Endothelial cell of umbilical vein (primary cell): ENCODE measurements at regions not wholly inside any gene's neighbourhood (a gene's known extent, or its start where the extent isn't known, plus 50 kb on each side); places are given as distances from the start of the nearest gene placed in this dataset.

Source experiments
- BruUV-seq: library from RNA; stranded (reverse); fragments of 400-500 nt; replicated peaks from 2 replicates; lab custom pipeline; 2021; lab: Mats Ljungman, UMichigan
- CTCF ChIA-PET: fragments of 300-600, 350-600 bp; sonication (Branson Sonifier 250); formaldehyde crosslinking; loops from one replicate; lab custom pipeline; 2021; ENCODE audit warnings: antibody characterized with exemption, inconsistent platforms; lab: Charles Lee
- POLR2A ChIA-PET: fragments of 300-600, 350-600 bp; sonication (Branson Sonifier 250); formaldehyde crosslinking; loops from one replicate; lab custom pipeline; 2021; ENCODE audit warnings: antibody characterized with exemption, inconsistent platforms; lab: Charles Lee
- DNase-seq: peaks from one replicate; pipeline ENCODE4 v3.0.0-alpha.2; 2011; ENCODE audit warnings: low read depth, low spot score
- FAIRE-seq: peaks from 2 replicates; lab custom pipeline; 2011; peaks lifted over from hg19 to GRCh38; lab: Jason Lieb, UNC
- H2AFZ ChIP-seq: 2 replicates; pipeline ENCODE4 v1.6.0; 2012; ENCODE audit warnings: low read depth, low read length, control low read depth, inconsistent platforms
- H3K27ac ChIP-seq: 2 replicates; pipeline ENCODE4 v1.5.1; 2011; ENCODE audit warnings: low read depth, mild to moderate bottlenecking, control low read depth, low read length, moderate library complexity; ENCODE audit not compliant: insufficient read depth
- H3K27me3 ChIP-seq, 2 experiments: 2 replicates each; pipeline versions ENCODE4 v1.6.0 to v1.6.1; 2011; ENCODE audit warnings: low read length in 2 of 2, mixed read lengths in 1 of 2; ENCODE audit not compliant: control insufficient read depth in 2 of 2, insufficient read depth in 2 of 2
- H3K36me3 ChIP-seq, 2 experiments: 2 replicates in 1 of 2; 3 replicates in 1 of 2; pipeline ENCODE4 v1.5.1; 2011; ENCODE audit warnings: low read length in 2 of 2, mild to moderate bottlenecking in 1 of 2, moderate library complexity in 1 of 2; ENCODE audit not compliant: control insufficient read depth in 2 of 2, insufficient read depth in 2 of 2; ENCODE audit errors: extremely low read depth in 1 of 2
- H3K4me1 ChIP-seq: 3 replicates; pipeline ENCODE4 v1.5.1; 2011; ENCODE audit warnings: mild to moderate bottlenecking, low read length; ENCODE audit not compliant: control insufficient read depth, insufficient read depth; ENCODE audit errors: extremely low read depth
- H3K4me2 ChIP-seq: 2 replicates; pipeline ENCODE4 v1.6.1; 2011; ENCODE audit warnings: low read length, control low read depth, mixed read lengths; ENCODE audit not compliant: insufficient read depth
- H3K4me3 ChIP-seq, 3 experiments: fragments of 200-600 bp in 1 of 3; sonication (generic), shearing (Covaris generic) in 1 of 3; replicated peaks in 1 of 3; 2 replicates each; pipeline ENCODE4 v1.5.1; 2011 to 2016; ENCODE audit warnings: control low read depth in 3 of 3, low read length in 3 of 3, mild to moderate bottlenecking in 2 of 3, inconsistent platforms in 1 of 3, low read depth in 1 of 3, moderate library complexity in 1 of 3; ENCODE audit not compliant: insufficient read depth in 1 of 3
- H3K79me2 ChIP-seq: 2 replicates; pipeline ENCODE4 v1.6.0; 2012; ENCODE audit warnings: low read length, inconsistent platforms; ENCODE audit not compliant: control insufficient read depth, insufficient read depth
- H3K9ac ChIP-seq: replicated peaks from 2 replicates; pipeline ENCODE3; 2011; ENCODE audit warnings: low read length, control low read depth; ENCODE audit not compliant: insufficient read depth; ENCODE audit errors: extremely low read depth
- H3K9me1 ChIP-seq: replicated peaks from 3 replicates; pipeline ENCODE4 v1.6.0; 2011; ENCODE audit warnings: mild to moderate bottlenecking, low read length; ENCODE audit not compliant: control insufficient read depth, insufficient read depth; ENCODE audit errors: extremely low read depth
- H3K9me3 ChIP-seq: replicated peaks from 2 replicates; pipeline ENCODE4 v1.5.1; 2012; ENCODE audit warnings: low read length, inconsistent platforms; ENCODE audit not compliant: control insufficient read depth, insufficient read depth
- H4K20me1 ChIP-seq: replicated peaks from 2 replicates; pipeline ENCODE3; 2011; ENCODE audit warnings: mild to moderate bottlenecking, low read length; ENCODE audit not compliant: control insufficient read depth, insufficient read depth; ENCODE audit errors: extremely low read depth
- EZH2 ChIP-seq: IDR thresholded peaks from 2 replicates; pipeline ENCODE4 v1.6.1; 2012; ENCODE audit warnings: borderline replicate concordance, low read depth, mild to moderate bottlenecking, moderate library complexity, low read length, inconsistent platforms; ENCODE audit not compliant: severe bottlenecking
- FOS ChIP-seq: IDR thresholded peaks from 2 replicates; pipeline ENCODE4 v1.6.1; 2011; ENCODE audit warnings: mild to moderate bottlenecking, low read length, moderate library complexity, borderline replicate concordance; ENCODE audit not compliant: insufficient read depth
- GATA2 ChIP-seq: IDR thresholded peaks from 2 replicates; pipeline ENCODE4 v1.7.0; 2011; ENCODE audit warnings: low read depth, mild to moderate bottlenecking, moderate library complexity, mixed read lengths, low read length; ENCODE audit not compliant: insufficient read length, insufficient read depth
- JUN ChIP-seq: IDR thresholded peaks from 2 replicates; pipeline ENCODE4 v1.6.1; 2011; ENCODE audit warnings: borderline replicate concordance, low read depth; ENCODE audit not compliant: insufficient read length, insufficient read depth
- MYC ChIP-seq: IDR thresholded peaks from one replicate; pipeline ENCODE4 v1.6.1; 2011; ENCODE audit warnings: mild to moderate bottlenecking, low read depth, low read length
- POLR2A ChIP-seq: IDR thresholded peaks from 2 replicates; pipeline ENCODE4 v1.6.1; 2012; ENCODE audit warnings: low read depth, mild to moderate bottlenecking, control low read depth, low read length
- POLR2AphosphoS5 ChIP-seq: IDR thresholded peaks from 2 replicates; pipeline ENCODE4 v1.6.1; 2012; ENCODE audit warnings: low read depth, mild to moderate bottlenecking, control low read depth, low read length, moderate library complexity; ENCODE audit not compliant: insufficient read depth
- dilution Hi-C: fragments of 300-500 bp; cut with MboI; formaldehyde crosslinking; loops from one replicate; pipeline ENCODE4 v1.15.0; 2019; ENCODE audit warnings: low sequenced_read_pairs; ENCODE audit not compliant: extremely low pct_ligation_motif_present
- intact Hi-C: fragments of 100-400 bp; cut with micrococcal nuclease; formaldehyde crosslinking; loops from one replicate; pipeline ENCODE4 v1.10.0; 2022
- TF ChIP-seq, protein P1 (sequence below), 2 donors: IDR thresholded peaks; 1 replicate in 1 of 2; 2 replicates in 1 of 2; pipeline ENCODE4 v1.5.1; 2011; ENCODE audit warnings: low read length in 2 of 2, mild to moderate bottlenecking in 2 of 2, moderate library complexity in 2 of 2, control low read depth in 1 of 2, inconsistent platforms in 1 of 2, low read depth in 1 of 2; ENCODE audit not compliant: insufficient read depth in 1 of 2; ENCODE audit errors: extremely low read depth in 1 of 2
- TF ChIP-seq, protein P2 (sequence below): IDR thresholded peaks from 2 replicates; pipeline ENCODE4 v1.6.1; 2011; ENCODE audit not compliant: insufficient read depth, insufficient read length

DNA sequence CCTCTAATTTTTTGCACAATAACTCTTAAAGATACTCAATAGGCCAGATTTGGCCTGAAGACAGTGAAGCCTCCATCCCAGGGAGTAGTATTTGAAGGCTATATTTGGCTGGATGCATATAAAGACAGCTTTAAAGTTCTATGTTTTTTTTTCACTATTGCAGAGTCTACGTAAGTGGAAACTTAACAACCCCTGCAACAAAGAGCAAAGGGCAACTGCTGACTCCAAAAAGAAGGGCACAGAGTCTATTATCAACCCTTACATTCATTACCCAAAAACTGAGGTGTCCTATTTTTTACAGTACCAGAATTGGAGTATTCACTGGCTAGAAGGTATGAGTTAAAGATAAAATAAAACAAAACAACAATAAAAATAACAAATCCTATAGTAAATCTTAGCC lies 329.8 kb upstream of the PKN2 start:
- Histone ChIP-seq H3K4me3 (no peak overlapping the region), H3K79me2 (no peaks in the 10 kb centered on the region), H2AFZ (no peak overlapping the region), H3K4me2 (no peak overlapping the region), H3K36me3 (no peaks in the 10 kb centered on the region), H3K9me3 (no peaks in the 10 kb centered on the region), H3K9me1 (no peaks in the 10 kb centered on the region), H3K9ac (no peak overlapping the region), H3K27me3 (no peaks in the 10 kb centered on the region), H4K20me1 (no peaks in the 10 kb centered on the region), H3K4me1 (no peaks in the 10 kb centered on the region), H3K27ac (no peak overlapping the region)
- no TSS peak for BruUV-seq
- ChIA-PET POLR2A (no interaction called here), CTCF (no interaction called here)
- TF ChIP-seq POLR2AphosphoS5 (no peak), GATA2 (no peak), MYC (no peak), FOS (no peak), JUN (no peak), POLR2A (no peak), EZH2 (no peak)
- TF ChIP-seq, protein P1, sequence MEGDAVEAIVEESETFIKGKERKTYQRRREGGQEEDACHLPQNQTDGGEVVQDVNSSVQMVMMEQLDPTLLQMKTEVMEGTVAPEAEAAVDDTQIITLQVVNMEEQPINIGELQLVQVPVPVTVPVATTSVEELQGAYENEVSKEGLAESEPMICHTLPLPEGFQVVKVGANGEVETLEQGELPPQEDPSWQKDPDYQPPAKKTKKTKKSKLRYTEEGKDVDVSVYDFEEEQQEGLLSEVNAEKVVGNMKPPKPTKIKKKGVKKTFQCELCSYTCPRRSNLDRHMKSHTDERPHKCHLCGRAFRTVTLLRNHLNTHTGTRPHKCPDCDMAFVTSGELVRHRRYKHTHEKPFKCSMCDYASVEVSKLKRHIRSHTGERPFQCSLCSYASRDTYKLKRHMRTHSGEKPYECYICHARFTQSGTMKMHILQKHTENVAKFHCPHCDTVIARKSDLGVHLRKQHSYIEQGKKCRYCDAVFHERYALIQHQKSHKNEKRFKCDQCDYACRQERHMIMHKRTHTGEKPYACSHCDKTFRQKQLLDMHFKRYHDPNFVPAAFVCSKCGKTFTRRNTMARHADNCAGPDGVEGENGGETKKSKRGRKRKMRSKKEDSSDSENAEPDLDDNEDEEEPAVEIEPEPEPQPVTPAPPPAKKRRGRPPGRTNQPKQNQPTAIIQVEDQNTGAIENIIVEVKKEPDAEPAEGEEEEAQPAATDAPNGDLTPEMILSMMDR (IDR thresholded peaks at IDR 0.05; ENCODE audit: extremely low read depth in 1 of 2, insufficient read depth in 1 of 2, low read depth in 1 of 2, low read length in 2 of 2) = no peak
- TF ChIP-seq, protein P2, sequence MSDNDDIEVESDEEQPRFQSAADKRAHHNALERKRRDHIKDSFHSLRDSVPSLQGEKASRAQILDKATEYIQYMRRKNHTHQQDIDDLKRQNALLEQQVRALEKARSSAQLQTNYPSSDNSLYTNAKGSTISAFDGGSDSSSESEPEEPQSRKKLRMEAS = no peak
- dilution Hi-C loops (no loop called here), intact Hi-C loops (no loop called here)
- FAIRE-seq = no peak
- DNase-seq = no peak
